ENCODE measurements at regions not wholly inside any gene's neighbourhood (a gene's known extent, or its start where the extent isn't known, plus 50 kb on each side); places are given as distances from the start of the nearest gene placed in this dataset.
A peak's percentile ranks its signal among the peaks of the same experiment; 100 is the strongest.

GRCh38 chr6:134117409-134117808 is 65.0 kb upstream of the SLC2A12 start:
- no peak for DNase-seq

GRCh38 chr6:134115715-134116074 is 63.3 kb upstream of the SLC2A12 start:
- no peak for DNase-seq

GRCh38 chr6:134114918-134115714 is 62.7 kb upstream of the SLC2A12 start:
- no peak for DNase-seq

- no peak for DNase-seq
Measured at GRCh38 chr6:134114489-134114888, 62.1 kb upstream of the SLC2A12 start.

GRCh38 chr6:134111726-134112125 is 59.3 kb upstream of the SLC2A12 start:
- DNase-seq = no peak

- DNase-seq = peak; percentile 39
Measured at GRCh38 chr6:134111062-134111677, 58.7 kb upstream of the SLC2A12 start.

GRCh38 chr6:134106702-134107101 is 54.3 kb upstream of the SLC2A12 start:
- DNase-seq = no peak

GRCh38 chr6:134105940-134106339 is 53.5 kb upstream of the SLC2A12 start:
- DNase-seq = no peak

GRCh38 chr6:134103006-134103405 is 50.6 kb upstream of the SLC2A12 start:
- DNase-seq = no peak
